ENCODE measurements at regions not wholly inside any gene's neighbourhood (a gene's known extent, or its start where the extent isn't known, plus 50 kb on each side); places are given as distances from the start of the nearest gene placed in this dataset.

GRCh38 chr1:54497338-54497737 is 50.7 kb upstream of the ACOT11 start:
- H3K27me3 ChIP-seq: no peaks in the 10 kb centered on the region
- H3K9me3 ChIP-seq: no peaks in the 10 kb centered on the region
- H3K36me3 ChIP-seq: no peaks in the 10 kb centered on the region
- DNase-seq: no peak
- H3K4me3 ChIP-seq: no peak overlapping the region

- no peak for DNase-seq
- Histone ChIP-seq H3K27me3 (no peaks in the 10 kb centered on the region), H3K9me3 (no peaks in the 10 kb centered on the region), H3K36me3 (no peaks in the 10 kb centered on the region), H3K4me3 (no peak overlapping the region)
These were observed 52.1 kb upstream of the ACOT11 start for GRCh38 chr1:54495954-54496353.

- Histone ChIP-seq H3K36me3 (no peaks in the 10 kb centered on the region), H3K9me3 (no peaks in the 10 kb centered on the region), H3K4me3 (no peak overlapping the region), H3K27me3 (no peaks in the 10 kb centered on the region)
- DNase-seq: peak; percentile 40
These were observed 54.4 kb upstream of the ACOT11 start for GRCh38 chr1:54493608-54494007.

GRCh38 chr1:54490361-54491248 is 57.4 kb upstream of the ACOT11 start:
- H3K9me3 ChIP-seq: no peaks in the 10 kb centered on the region
- no peaks in the 10 kb centered on the region for H3K27me3 ChIP-seq
- no peak overlapping the region for H3K4me3 ChIP-seq
- no peaks in the 10 kb centered on the region for H3K36me3 ChIP-seq
- DNase-seq: no peak

- no peak for DNase-seq
- H3K9me3 ChIP-seq: no peaks in the 10 kb centered on the region
- no peaks in the 10 kb centered on the region for H3K27me3 ChIP-seq
- no peaks in the 10 kb centered on the region for H3K36me3 ChIP-seq
- peak overlapping the region; percentile 54 for H3K4me3 ChIP-seq
These were observed 58.3 kb upstream of the ACOT11 start for GRCh38 chr1:54489627-54490250.

- Histone ChIP-seq H3K4me3 (peak overlapping the region; percentile 54), H3K9me3 (no peaks in the 10 kb centered on the region), H3K36me3 (no peaks in the 10 kb centered on the region), H3K27me3 (no peaks in the 10 kb centered on the region)
- DNase-seq: peak; percentile 62
These were observed 59.0 kb upstream of the ACOT11 start for GRCh38 chr1:54488779-54489626.

- peak overlapping the region; percentile 54 for H3K4me3 ChIP-seq
- H3K27me3 ChIP-seq: no peaks in the 10 kb centered on the region
These were observed 59.8 kb upstream of the ACOT11 start for GRCh38 chr1:54488065-54488750.

GRCh38 chr1:54487571-54488050 is 60.4 kb upstream of the ACOT11 start:
- peak; percentile 48 for DNase-seq
- Histone ChIP-seq H3K27me3 (no peaks in the 10 kb centered on the region), H3K9me3 (no peaks in the 10 kb centered on the region), H3K36me3 (no peaks in the 10 kb centered on the region), H3K4me3 (peak overlapping the region; percentile 54)

More at GRCh38 chr1:54488065-54488750, 59.8 kb upstream of the ACOT11 start:
- DNase-seq: peak; percentile 87
- Histone ChIP-seq H3K36me3 (no peaks in the 10 kb centered on the region), H3K9me3 (no peaks in the 10 kb centered on the region)

- no peak overlapping the region for H3K4me3 ChIP-seq
- no peaks in the 10 kb centered on the region for H3K9me3 ChIP-seq
- DNase-seq: no peak
- no peaks in the 10 kb centered on the region for H3K27me3 ChIP-seq
- H3K36me3 ChIP-seq: no peaks in the 10 kb centered on the region
These were observed 61.1 kb upstream of the ACOT11 start for GRCh38 chr1:54486907-54487306.

- Histone ChIP-seq H3K36me3 (no peaks in the 10 kb centered on the region), H3K27me3 (no peaks in the 10 kb centered on the region)
- DNase-seq: no peak
These were observed 62.6 kb upstream of the ACOT11 start for GRCh38 chr1:54485416-54485815.

GRCh38 chr1:54483875-54484437 is 64.1 kb upstream of the ACOT11 start:
- H3K36me3 ChIP-seq: no peaks in the 10 kb centered on the region
- no peak for DNase-seq
- no peaks in the 10 kb centered on the region for H3K27me3 ChIP-seq
- H3K4me3 ChIP-seq: no peak overlapping the region
- no peaks in the 10 kb centered on the region for H3K9me3 ChIP-seq

More at GRCh38 chr1:54485416-54485815, 62.6 kb upstream of the ACOT11 start:
- no peaks in the 10 kb centered on the region for H3K9me3 ChIP-seq
- no peak overlapping the region for H3K4me3 ChIP-seq

- Histone ChIP-seq H3K4me3 (no peak overlapping the region), H3K27me3 (no peaks in the 10 kb centered on the region), H3K36me3 (no peaks in the 10 kb centered on the region), H3K9me3 (no peaks in the 10 kb centered on the region)
- no peak for DNase-seq
These were observed 66.7 kb upstream of the ACOT11 start for GRCh38 chr1:54481201-54481884.

- Histone ChIP-seq H3K9me3 (no peaks in the 10 kb centered on the region), H3K27me3 (no peaks in the 10 kb centered on the region), H3K36me3 (no peaks in the 10 kb centered on the region), H3K4me3 (no peak overlapping the region)
- no peak for DNase-seq
These were observed 67.5 kb upstream of the ACOT11 start for GRCh38 chr1:54480525-54480848.

- H3K36me3 ChIP-seq: no peaks in the 10 kb centered on the region
- H3K9me3 ChIP-seq: no peaks in the 10 kb centered on the region
- no peak for DNase-seq
- no peaks in the 10 kb centered on the region for H3K27me3 ChIP-seq
- no peak overlapping the region for H3K4me3 ChIP-seq
These were observed 68.0 kb upstream of the ACOT11 start for GRCh38 chr1:54479841-54480524.

GRCh38 chr1:54479251-54479650 is 68.8 kb upstream of the ACOT11 start:
- no peaks in the 10 kb centered on the region for H3K9me3 ChIP-seq
- no peak overlapping the region for H3K4me3 ChIP-seq
- no peak for DNase-seq
- no peaks in the 10 kb centered on the region for H3K27me3 ChIP-seq
- no peaks in the 10 kb centered on the region for H3K36me3 ChIP-seq

Measured in MG63 (cell line).